IMR-90 (cell line): ENCODE measurements at regions not wholly inside any gene's neighbourhood (a gene's known extent, or its start where the extent isn't known, plus 50 kb on each side); places are given as distances from the start of the nearest gene placed in this dataset.

ENCODE experiments used
- BHLHE40 ChIP-seq: fragments of 150-350 bp; IDR thresholded peaks from 2 replicates; pipeline ENCODE4 v1.6.1; 2016; ENCODE audit warnings: mild to moderate bottlenecking, low read depth, low read length
- CTCF ChIP-seq: conservative IDR thresholded peaks from 2 replicates; pipeline ENCODE4 v1.5.1; 2012; ENCODE audit warnings: mild to moderate bottlenecking, low read depth, low read length, improper control_type of control experiment
- MAFK ChIP-seq: IDR thresholded peaks from 2 replicates; pipeline ENCODE4 v1.6.1; 2012; ENCODE audit warnings: low read depth, low read length, improper control_type of control experiment
- RCOR1 ChIP-seq: IDR thresholded peaks from 2 replicates; pipeline ENCODE4 v1.6.1; 2012; ENCODE audit warnings: mild to moderate bottlenecking, low read length, improper control_type of control experiment; ENCODE audit not compliant: insufficient replicate concordance

- TF ChIP-seq CTCF: no peak
- no peak for TF ChIP-seq RCOR1
- no peak for TF ChIP-seq MAFK
- TF ChIP-seq BHLHE40: no peak
Measured at GRCh38 chr6:43992783-43993644, 134.2 kb downstream of the MRPL14 start.
